Coronary artery (tissue), 2 donors: ENCODE measurements at regions not wholly inside any gene's neighbourhood (a gene's known extent, or its start where the extent isn't known, plus 50 kb on each side); places are given as distances from the start of the nearest gene placed in this dataset.

Source experiments
- DNase-seq: peaks from one replicate; pipeline ENCODE4 v3.0.0-alpha.2; 2017; ENCODE audit warnings: low spot score
- H3K27ac ChIP-seq, 2 donors: fragments of 200-600 bp; sonication (generic); one replicate each; pipeline ENCODE4 v1.5.1; 2016 to 2019
- H3K4me3 ChIP-seq: fragments of 200-600 bp; sonication (generic); 2 replicates; pipeline ENCODE4 v1.5.1; 2016; ENCODE audit warnings: mild to moderate bottlenecking, moderate library complexity
- TF ChIP-seq, protein P1 (sequence below): fragments of 200-600 bp; sonication (generic); IDR thresholded peaks from one replicate; pipeline ENCODE4 v1.5.1; 2019; ENCODE audit warnings: antibody characterized with exemption

DNA sequence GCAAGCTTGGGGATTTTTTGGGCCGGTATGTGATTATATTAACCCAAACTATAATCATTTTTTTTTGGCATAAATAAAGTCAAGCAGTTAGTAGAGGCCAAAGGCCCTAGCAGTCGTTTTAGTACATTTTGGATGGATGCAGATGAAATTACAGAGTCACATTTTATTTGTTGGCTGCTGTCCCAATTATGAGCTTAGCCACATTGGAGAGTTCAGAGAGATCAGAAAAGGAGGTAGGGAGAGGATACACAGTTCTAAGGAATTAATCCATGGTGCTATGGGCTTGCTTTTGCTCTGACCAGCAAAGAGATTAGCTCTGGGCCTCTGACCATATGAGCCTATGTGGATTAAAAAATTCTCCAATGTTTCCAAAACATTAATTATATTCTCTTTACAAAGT lies 395.1 kb downstream of the RAPGEF2 start:
- TF ChIP-seq, protein P1, sequence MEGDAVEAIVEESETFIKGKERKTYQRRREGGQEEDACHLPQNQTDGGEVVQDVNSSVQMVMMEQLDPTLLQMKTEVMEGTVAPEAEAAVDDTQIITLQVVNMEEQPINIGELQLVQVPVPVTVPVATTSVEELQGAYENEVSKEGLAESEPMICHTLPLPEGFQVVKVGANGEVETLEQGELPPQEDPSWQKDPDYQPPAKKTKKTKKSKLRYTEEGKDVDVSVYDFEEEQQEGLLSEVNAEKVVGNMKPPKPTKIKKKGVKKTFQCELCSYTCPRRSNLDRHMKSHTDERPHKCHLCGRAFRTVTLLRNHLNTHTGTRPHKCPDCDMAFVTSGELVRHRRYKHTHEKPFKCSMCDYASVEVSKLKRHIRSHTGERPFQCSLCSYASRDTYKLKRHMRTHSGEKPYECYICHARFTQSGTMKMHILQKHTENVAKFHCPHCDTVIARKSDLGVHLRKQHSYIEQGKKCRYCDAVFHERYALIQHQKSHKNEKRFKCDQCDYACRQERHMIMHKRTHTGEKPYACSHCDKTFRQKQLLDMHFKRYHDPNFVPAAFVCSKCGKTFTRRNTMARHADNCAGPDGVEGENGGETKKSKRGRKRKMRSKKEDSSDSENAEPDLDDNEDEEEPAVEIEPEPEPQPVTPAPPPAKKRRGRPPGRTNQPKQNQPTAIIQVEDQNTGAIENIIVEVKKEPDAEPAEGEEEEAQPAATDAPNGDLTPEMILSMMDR: no peak
- H3K4me3 ChIP-seq: no peak overlapping the region
- H3K27ac ChIP-seq: no peak overlapping the region
- no peak for DNase-seq

GRCh38 chr4:159498446-159499115 lies 395.7 kb downstream of the RAPGEF2 start:
- Histone ChIP-seq H3K4me3 (no peak overlapping the region), H3K27ac (no peak overlapping the region)
- TF ChIP-seq, protein P1: no peak
- DNase-seq: no peak

DNA sequence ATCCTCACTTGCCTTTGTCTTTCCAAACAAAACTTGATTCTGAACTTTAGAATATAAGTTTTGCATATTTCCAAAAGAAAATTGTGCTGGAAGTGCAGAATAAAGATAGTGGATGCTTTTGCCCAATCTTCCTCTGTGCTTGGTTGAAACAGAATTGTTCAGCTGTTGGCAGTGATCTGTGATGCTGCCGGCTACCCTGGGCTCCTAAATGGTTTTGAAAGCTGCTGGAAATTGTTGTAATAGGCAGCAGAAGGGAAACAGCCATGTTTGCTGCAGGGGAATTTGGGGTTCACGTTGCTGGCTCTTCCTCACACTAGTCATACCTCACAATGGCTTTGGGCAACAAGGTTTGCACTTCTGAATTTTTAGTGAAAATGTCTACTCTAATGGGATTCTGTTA lies 398.0 kb downstream of the RAPGEF2 start:
- Histone ChIP-seq H3K4me3 (no peak overlapping the region), H3K27ac (no peak overlapping the region)
- no peak for DNase-seq
- TF ChIP-seq, protein P1: no peak

- Histone ChIP-seq H3K4me3 (no peak overlapping the region), H3K27ac (no peak overlapping the region)
- TF ChIP-seq, protein P1: no peak
- DNase-seq: no peak
These were observed 400.5 kb downstream of the RAPGEF2 start for GRCh38 chr4:159503236-159504008.

GRCh38 chr4:159504684-159505083 lies 401.8 kb downstream of the RAPGEF2 start:
- TF ChIP-seq, protein P1: no peak
- H3K27ac ChIP-seq: no peak overlapping the region
- no peak for DNase-seq
- H3K4me3 ChIP-seq: no peak overlapping the region

- DNase-seq: no peak
These were observed 402.5 kb downstream of the RAPGEF2 start for GRCh38 chr4:159505266-159505975.

More at GRCh38 chr4:159505266-159505975, 402.5 kb downstream of the RAPGEF2 start:
- no peak overlapping the region for H3K4me3 ChIP-seq
- H3K27ac ChIP-seq: no peak overlapping the region
- TF ChIP-seq, protein P1: no peak
